OCI-LY1 (cell line): ENCODE measurements at regions not wholly inside any gene's neighbourhood (a gene's known extent, or its start where the extent isn't known, plus 50 kb on each side); places are given as distances from the start of the nearest gene placed in this dataset.

ENCODE experiments used
- H2AFZ ChIP-seq: fragments of 200-600 bp; sonication (generic), shearing (Covaris generic); 2 replicates; pipeline ENCODE4 v1.6.0; 2014; ENCODE audit warnings: antibody characterized with exemption, mild to moderate bottlenecking, low read length
- H3F3A ChIP-seq: fragments of 200-600 bp; sonication (generic), shearing (Covaris generic); 2 replicates; pipeline ENCODE4 v1.6.0; 2014; ENCODE audit warnings: mild to moderate bottlenecking, antibody characterized with exemption, low read length, moderate library complexity; ENCODE audit not compliant: insufficient read depth
- H3K27ac ChIP-seq: fragments of 200-600 bp; sonication (generic); 2 replicates; pipeline ENCODE4 v1.5.1; 2014; ENCODE audit warnings: low read length, mixed run types, mild to moderate bottlenecking, low read depth; ENCODE audit not compliant: poor library complexity, severe bottlenecking
- H3K27me3 ChIP-seq: fragments of 200-600 bp; sonication (generic); 2 replicates; pipeline ENCODE4 v1.6.0; 2014; ENCODE audit warnings: antibody characterized with exemption, mild to moderate bottlenecking, low read length, moderate library complexity; ENCODE audit not compliant: insufficient read depth
- H3K36me3 ChIP-seq: fragments of 200-600 bp; sonication (generic); 2 replicates; pipeline ENCODE4 v1.6.1; 2014; ENCODE audit warnings: mild to moderate bottlenecking, antibody characterized with exemption, low read length, moderate library complexity, mixed read lengths; ENCODE audit not compliant: insufficient read depth
- H3K4me1 ChIP-seq: fragments of 200-600 bp; sonication (generic); 2 replicates; pipeline ENCODE4 v1.5.1; 2014; ENCODE audit warnings: mild to moderate bottlenecking, low read length, moderate library complexity; ENCODE audit not compliant: insufficient read depth, severe bottlenecking
- H3K4me2 ChIP-seq: fragments of 200-600 bp; sonication (generic), shearing (Covaris generic); 2 replicates; pipeline ENCODE4 v1.6.1; 2014; ENCODE audit warnings: low read length
- H3K4me3 ChIP-seq: fragments of 200-600 bp; sonication (generic); 2 replicates; pipeline ENCODE4 v1.5.1; 2014; ENCODE audit warnings: low read length, low read depth, mild to moderate bottlenecking, mixed read lengths; ENCODE audit not compliant: poor library complexity, severe bottlenecking
- H3K79me2 ChIP-seq: fragments of 200-600 bp; shearing (Covaris generic); 2 replicates; pipeline ENCODE4 v1.6.1; 2016; ENCODE audit warnings: mixed run types, low read length, mixed read lengths; ENCODE audit not compliant: insufficient read depth
- H3K9ac ChIP-seq: fragments of 200-600 bp; sonication (generic), shearing (Covaris generic); 2 replicates; pipeline ENCODE4 v1.6.1; 2014; ENCODE audit warnings: mild to moderate bottlenecking, low read length, mixed read lengths
- H3K9me2 ChIP-seq: fragments of 200-600 bp; sonication (generic), shearing (Covaris generic); 2 replicates; pipeline ENCODE4 v1.6.1; 2014; ENCODE audit warnings: low read depth, mild to moderate bottlenecking, low read length, mixed read lengths
- H3K9me3 ChIP-seq: fragments of 200-600 bp; shearing (Covaris generic); 2 replicates; pipeline ENCODE4 v1.6.1; 2014; ENCODE audit warnings: low read length, mixed read lengths
- H4K20me1 ChIP-seq: fragments of 200-600 bp; sonication (generic), shearing (Covaris generic); 2 replicates; pipeline ENCODE4 v1.6.0; 2016; ENCODE audit warnings: mild to moderate bottlenecking, low read length; ENCODE audit not compliant: insufficient read depth
- EZH2 ChIP-seq: fragments of 200-600 bp; sonication (generic), shearing (Covaris generic); IDR thresholded peaks from 2 replicates; pipeline ENCODE4 v1.8.0; 2017; ENCODE audit warnings: borderline replicate concordance, mixed run types, mild to moderate bottlenecking, antibody characterized with exemption, low read length, moderate library complexity, mixed read lengths
- TF ChIP-seq, protein P1 (sequence below): fragments of 200-600 bp; sonication (generic), shearing (Covaris generic); IDR thresholded peaks from 2 replicates; pipeline ENCODE4 v1.5.1; 2017; ENCODE audit warnings: mild to moderate bottlenecking, antibody characterized with exemption, low read length, moderate library complexity, mixed read lengths

DNA sequence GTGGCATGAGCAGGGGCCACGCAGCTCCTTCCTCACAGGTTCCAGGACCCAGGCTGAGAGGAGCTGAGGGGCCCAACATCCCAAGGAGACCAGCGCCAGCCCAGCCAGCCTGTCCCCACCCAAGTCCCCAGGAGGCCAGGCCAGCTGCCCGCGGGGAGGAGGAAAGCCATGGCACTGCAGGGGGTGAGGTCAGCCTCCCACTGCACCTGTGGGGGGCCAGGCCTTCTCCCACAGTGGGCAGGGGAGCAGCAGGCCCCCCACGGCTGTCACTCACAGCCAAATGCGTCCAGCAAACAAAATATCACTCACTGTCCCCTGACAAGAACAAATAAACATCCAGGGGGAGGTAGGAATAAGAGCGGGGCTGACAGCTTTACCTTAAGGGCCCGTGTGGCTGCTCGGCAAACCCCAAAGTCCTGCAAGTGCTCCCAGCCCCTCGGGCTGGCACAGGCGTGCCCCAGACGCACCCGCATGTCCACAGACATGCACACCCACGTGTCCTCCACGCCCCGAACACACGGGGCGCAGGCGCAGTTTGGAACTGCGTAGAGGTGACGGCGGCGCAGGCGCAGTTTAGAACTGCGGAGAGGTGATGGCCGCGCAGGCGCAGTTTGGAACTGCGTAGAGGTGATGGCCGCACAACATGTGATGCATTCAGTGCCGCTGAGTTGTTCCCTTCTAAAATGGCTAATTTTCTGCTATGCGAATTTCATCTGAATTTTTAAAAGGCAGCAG, 291.1 kb downstream of the FOXL1 start:
- H3K27ac ChIP-seq, result no peak overlapping the region
- H3K27me3 ChIP-seq, result 0 out of 2 replicates have a peak, but pooled peaks cover 5% of the 10 kb centered on the region
- H3K4me3 ChIP-seq, result no peak overlapping the region
- H3K4me1 ChIP-seq, result no peaks in the 10 kb centered on the region
- no peaks in the 10 kb centered on the region for H3K9me2 ChIP-seq
- no peaks in the 10 kb centered on the region for H3K79me2 ChIP-seq
- no peaks in the 10 kb centered on the region for H4K20me1 ChIP-seq
- H3K36me3 ChIP-seq, result no peaks in the 10 kb centered on the region
- H3K9ac ChIP-seq, result no peak overlapping the region
- no peak overlapping the region for H2AFZ ChIP-seq
- H3F3A ChIP-seq, result no peaks in the 10 kb centered on the region
- TF ChIP-seq, protein P1, sequence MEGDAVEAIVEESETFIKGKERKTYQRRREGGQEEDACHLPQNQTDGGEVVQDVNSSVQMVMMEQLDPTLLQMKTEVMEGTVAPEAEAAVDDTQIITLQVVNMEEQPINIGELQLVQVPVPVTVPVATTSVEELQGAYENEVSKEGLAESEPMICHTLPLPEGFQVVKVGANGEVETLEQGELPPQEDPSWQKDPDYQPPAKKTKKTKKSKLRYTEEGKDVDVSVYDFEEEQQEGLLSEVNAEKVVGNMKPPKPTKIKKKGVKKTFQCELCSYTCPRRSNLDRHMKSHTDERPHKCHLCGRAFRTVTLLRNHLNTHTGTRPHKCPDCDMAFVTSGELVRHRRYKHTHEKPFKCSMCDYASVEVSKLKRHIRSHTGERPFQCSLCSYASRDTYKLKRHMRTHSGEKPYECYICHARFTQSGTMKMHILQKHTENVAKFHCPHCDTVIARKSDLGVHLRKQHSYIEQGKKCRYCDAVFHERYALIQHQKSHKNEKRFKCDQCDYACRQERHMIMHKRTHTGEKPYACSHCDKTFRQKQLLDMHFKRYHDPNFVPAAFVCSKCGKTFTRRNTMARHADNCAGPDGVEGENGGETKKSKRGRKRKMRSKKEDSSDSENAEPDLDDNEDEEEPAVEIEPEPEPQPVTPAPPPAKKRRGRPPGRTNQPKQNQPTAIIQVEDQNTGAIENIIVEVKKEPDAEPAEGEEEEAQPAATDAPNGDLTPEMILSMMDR, result no peak
- TF ChIP-seq EZH2, result no peak
- H3K4me2 ChIP-seq, result no peak overlapping the region
- H3K9me3 ChIP-seq, result no peaks in the 10 kb centered on the region

DNA sequence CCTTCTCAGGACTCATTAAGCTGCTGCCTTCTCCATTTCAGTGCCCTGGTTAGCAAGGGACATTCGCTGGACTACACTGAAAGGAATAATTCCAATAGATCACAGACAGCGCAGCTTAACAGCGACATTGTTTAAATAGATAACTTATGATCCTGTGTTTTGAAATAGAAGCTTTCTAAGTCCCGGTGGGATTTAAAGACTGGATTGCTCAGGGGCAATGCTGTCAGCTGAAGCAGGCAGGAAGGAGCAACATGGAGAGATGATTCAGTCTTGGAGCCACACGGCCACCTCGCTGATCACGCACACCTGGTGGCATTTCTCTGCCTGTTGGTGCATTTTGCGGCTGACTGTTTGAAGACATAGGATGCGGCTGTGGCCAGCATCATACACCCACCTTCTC, 292.0 kb downstream of the FOXL1 start:
- peaks cover 5% of the 10 kb centered on the region; the same call in 1 of the 2 replicates for H3K27me3 ChIP-seq
- H3F3A ChIP-seq, result no peaks in the 10 kb centered on the region
- no peaks in the 10 kb centered on the region for H3K9me2 ChIP-seq
- H3K9me3 ChIP-seq, result no peaks in the 10 kb centered on the region
- H3K4me2 ChIP-seq, result no peak overlapping the region
- H2AFZ ChIP-seq, result no peak overlapping the region
- H3K36me3 ChIP-seq, result no peaks in the 10 kb centered on the region
- no peaks in the 10 kb centered on the region for H3K4me1 ChIP-seq
- no peaks in the 10 kb centered on the region for H4K20me1 ChIP-seq
- TF ChIP-seq, protein P1, result no peak
- TF ChIP-seq EZH2, result no peak
- no peak overlapping the region for H3K9ac ChIP-seq
- no peak overlapping the region for H3K27ac ChIP-seq
- no peak overlapping the region for H3K4me3 ChIP-seq
- H3K79me2 ChIP-seq, result no peaks in the 10 kb centered on the region

DNA sequence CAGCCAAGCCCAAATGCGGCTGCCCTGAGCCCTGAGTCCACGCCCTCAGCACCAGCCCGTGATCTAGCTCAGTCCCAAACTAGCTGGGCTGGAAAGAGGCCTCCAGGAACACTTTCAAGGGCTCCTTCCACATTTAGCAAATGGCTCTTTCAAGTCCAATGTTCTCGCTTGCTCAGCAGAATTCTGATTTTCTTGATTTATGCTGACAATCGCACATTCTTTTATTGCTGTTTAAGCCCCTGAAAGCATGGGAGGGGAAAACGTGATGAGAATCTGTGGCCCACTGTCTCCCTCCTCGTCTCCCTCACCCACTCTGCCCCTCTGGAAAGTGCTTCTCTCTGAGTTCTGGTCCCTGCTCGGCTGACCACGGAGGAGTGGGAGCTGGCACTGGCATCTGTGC, 293.8 kb downstream of the FOXL1 start:
- Histone ChIP-seq H4K20me1 (no peaks in the 10 kb centered on the region), H2AFZ (no peak overlapping the region), H3K27me3 (peaks cover 5% of the 10 kb centered on the region; the same call in 1 of the 2 replicates), H3K79me2 (no peaks in the 10 kb centered on the region), H3F3A (no peaks in the 10 kb centered on the region), H3K27ac (no peak overlapping the region), H3K9me3 (no peaks in the 10 kb centered on the region), H3K36me3 (no peaks in the 10 kb centered on the region), H3K9ac (no peak overlapping the region), H3K4me1 (no peaks in the 10 kb centered on the region), H3K4me2 (no peak overlapping the region), H3K4me3 (no peak overlapping the region), H3K9me2 (no peaks in the 10 kb centered on the region)
- TF ChIP-seq EZH2, result no peak
- TF ChIP-seq, protein P1, result no peak
